ENCODE measurements at regions not wholly inside any gene's neighbourhood (a gene's known extent, or its start where the extent isn't known, plus 50 kb on each side); places are given as distances from the start of the nearest gene placed in this dataset.
A peak's percentile ranks its signal among the peaks of the same experiment; 100 is the strongest.

DNA sequence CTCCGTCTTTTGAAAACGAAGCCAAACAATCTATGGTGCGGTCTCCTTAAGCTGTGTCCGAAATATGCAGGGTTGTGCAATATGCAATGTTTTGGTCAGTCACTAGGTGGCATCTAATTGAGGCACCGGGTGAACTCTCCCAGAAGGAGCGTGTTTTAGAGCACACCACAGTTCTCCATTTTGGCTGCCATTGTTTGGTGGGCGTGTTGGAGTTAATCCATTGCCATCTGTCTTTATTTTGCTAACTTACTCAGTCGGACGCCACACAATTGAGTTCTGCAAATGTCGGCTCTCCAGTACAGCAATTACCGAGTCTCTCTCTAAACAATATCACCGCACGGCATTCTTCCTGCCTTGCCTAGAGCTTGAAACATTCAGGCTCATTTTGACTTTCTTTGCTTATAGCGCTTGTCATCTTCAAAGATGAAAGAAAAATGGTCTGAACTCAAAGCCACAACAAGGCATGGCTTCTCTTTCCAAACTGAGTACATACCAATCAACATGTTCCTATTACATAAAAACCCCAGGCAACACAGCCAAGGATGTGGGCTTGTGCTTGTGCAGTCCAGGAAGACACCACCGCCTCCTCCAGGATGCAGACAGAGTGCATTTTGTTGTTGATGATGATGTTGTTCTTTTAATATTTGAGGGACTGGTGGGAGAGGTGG lies 182.0 kb upstream of the SERP2 start (continued):
- TF ChIP-seq, protein P1, sequence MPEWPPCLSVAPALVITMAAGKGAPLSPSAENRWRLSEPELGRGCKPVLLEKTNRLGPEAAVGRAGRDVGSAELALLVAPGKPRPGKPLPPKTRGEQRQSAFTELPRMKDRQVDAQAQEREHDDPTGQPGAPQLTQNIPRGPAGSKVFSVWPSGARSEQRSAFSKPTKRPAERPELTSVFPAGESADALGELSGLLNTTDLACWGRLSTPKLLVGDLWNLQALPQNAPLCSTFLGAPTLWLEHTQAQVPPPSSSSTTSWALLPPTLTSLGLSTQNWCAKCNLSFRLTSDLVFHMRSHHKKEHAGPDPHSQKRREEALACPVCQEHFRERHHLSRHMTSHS (tag by site-specific recombination; IDR thresholded peaks at IDR 0.05) = no peak
- TF ChIP-seq ZNF341 (tag by site-specific recombination; IDR thresholded peaks at IDR 0.05; ENCODE audit: low read depth) = no peak
- no peak for TF ChIP-seq KLF7 (tag by site-specific recombination; IDR thresholded peaks at IDR 0.05; ENCODE audit: borderline replicate concordance)
- TF ChIP-seq ZNF423 (tag by site-specific recombination; IDR thresholded peaks at IDR 0.05) = no peak
- no peak for TF ChIP-seq ZNF274 (IDR thresholded peaks at IDR 0.05; ENCODE audit: low read length)
- TF ChIP-seq ZNF274 (tag by site-specific recombination; IDR thresholded peaks at IDR 0.05; ENCODE audit: borderline replicate concordance) = no peak
- no peak for TF ChIP-seq ZBTB1 (tag by site-specific recombination; IDR thresholded peaks at IDR 0.05)
- no peak for TF ChIP-seq KLF1 (tag by site-specific recombination; IDR thresholded peaks at IDR 0.05)
- no peak for TF ChIP-seq ZNF174 (tag by site-specific recombination; IDR thresholded peaks at IDR 0.05)
- TF ChIP-seq, protein P2, sequence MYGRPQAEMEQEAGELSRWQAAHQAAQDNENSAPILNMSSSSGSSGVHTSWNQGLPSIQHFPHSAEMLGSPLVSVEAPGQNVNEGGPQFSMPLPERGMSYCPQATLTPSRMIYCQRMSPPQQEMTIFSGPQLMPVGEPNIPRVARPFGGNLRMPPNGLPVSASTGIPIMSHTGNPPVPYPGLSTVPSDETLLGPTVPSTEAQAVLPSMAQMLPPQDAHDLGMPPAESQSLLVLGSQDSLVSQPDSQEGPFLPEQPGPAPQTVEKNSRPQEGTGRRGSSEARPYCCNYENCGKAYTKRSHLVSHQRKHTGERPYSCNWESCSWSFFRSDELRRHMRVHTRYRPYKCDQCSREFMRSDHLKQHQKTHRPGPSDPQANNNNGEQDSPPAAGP (tag by site-specific recombination; IDR thresholded peaks at IDR 0.05) = no peak; the same call in 1 of the 2 replicates
- no peak for TF ChIP-seq ZNF571 (tag by site-specific recombination; IDR thresholded peaks at IDR 0.05)
- no peak for TF ChIP-seq ZNF132 (tag by site-specific recombination; IDR thresholded peaks at IDR 0.05; ENCODE audit: borderline replicate concordance)
- TF ChIP-seq ZNF221 (tag by site-specific recombination; IDR thresholded peaks at IDR 0.05; ENCODE audit: borderline replicate concordance) = no peak
- TF ChIP-seq PRDM4 (tag by site-specific recombination; IDR thresholded peaks at IDR 0.05) = no peak
- TF ChIP-seq, protein P3, sequence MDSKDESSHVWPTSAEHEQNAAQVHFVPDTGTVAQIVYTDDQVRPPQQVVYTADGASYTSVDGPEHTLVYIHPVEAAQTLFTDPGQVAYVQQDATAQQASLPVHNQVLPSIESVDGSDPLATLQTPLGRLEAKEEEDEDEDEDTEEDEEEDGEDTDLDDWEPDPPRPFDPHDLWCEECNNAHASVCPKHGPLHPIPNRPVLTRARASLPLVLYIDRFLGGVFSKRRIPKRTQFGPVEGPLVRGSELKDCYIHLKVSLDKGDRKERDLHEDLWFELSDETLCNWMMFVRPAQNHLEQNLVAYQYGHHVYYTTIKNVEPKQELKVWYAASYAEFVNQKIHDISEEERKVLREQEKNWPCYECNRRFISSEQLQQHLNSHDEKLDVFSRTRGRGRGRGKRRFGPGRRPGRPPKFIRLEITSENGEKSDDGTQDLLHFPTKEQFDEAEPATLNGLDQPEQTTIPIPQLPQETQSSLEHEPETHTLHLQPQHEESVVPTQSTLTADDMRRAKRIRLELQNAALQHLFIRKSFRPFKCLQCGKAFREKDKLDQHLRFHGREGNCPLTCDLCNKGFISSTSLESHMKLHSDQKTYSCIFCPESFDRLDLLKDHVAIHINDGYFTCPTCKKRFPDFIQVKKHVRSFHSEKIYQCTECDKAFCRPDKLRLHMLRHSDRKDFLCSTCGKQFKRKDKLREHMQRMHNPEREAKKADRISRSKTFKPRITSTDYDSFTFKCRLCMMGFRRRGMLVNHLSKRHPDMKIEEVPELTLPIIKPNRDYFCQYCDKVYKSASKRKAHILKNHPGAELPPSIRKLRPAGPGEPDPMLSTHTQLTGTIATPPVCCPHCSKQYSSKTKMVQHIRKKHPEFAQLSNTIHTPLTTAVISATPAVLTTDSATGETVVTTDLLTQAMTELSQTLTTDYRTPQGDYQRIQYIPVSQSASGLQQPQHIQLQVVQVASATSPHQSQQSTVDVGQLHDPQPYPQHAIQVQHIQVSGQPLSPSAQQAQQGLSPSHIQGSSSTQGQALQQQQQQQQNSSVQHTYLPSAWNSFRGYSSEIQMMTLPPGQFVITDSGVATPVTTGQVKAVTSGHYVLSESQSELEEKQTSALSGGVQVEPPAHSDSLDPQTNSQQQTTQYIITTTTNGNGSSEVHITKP (tag by site-specific recombination; IDR thresholded peaks at IDR 0.05) = no peak
- TF ChIP-seq ZNF664 (tag by site-specific recombination; IDR thresholded peaks at IDR 0.05) = no peak
- peak; percentile 41; the same call in 1 of the 2 replicates for TF ChIP-seq SCRT2 (tag by site-specific recombination; IDR thresholded peaks at IDR 0.05)
- TF ChIP-seq ZNF585B (tag by site-specific recombination; IDR thresholded peaks at IDR 0.05) = no peak
- TF ChIP-seq, protein P4, sequence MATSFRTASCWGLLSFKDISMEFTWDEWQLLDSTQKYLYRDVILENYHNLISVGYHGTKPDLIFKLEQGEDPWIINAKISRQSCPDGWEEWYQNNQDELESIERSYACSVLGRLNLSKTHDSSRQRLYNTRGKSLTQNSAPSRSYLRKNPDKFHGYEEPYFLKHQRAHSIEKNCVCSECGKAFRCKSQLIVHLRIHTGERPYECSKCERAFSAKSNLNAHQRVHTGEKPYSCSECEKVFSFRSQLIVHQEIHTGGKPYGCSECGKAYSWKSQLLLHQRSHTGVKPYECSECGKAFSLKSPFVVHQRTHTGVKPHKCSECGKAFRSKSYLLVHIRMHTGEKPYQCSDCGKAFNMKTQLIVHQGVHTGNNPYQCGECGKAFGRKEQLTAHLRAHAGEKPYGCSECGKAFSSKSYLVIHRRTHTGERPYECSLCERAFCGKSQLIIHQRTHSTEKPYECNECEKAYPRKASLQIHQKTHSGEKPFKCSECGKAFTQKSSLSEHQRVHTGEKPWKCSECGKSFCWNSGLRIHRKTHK (tag by site-specific recombination; IDR thresholded peaks at IDR 0.05) = no peak
- no peak for TF ChIP-seq ZNF146 (tag by site-specific recombination; IDR thresholded peaks at IDR 0.05)
- no peak for TF ChIP-seq ZNF776 (tag by site-specific recombination; IDR thresholded peaks at IDR 0.05; ENCODE audit: borderline replicate concordance)
- TF ChIP-seq YY1 (tag by site-specific recombination; IDR thresholded peaks at IDR 0.05) = peak; percentile 92
- TF ChIP-seq ZNF140 (tag by site-specific recombination; IDR thresholded peaks at IDR 0.05) = no peak
- TF ChIP-seq WT1 (tag by site-specific recombination; IDR thresholded peaks at IDR 0.05) = no peak
- no peak for TF ChIP-seq CTCF (tag by site-specific recombination; IDR thresholded peaks at IDR 0.05)
- no peak for TF ChIP-seq ZSCAN18 (tag by site-specific recombination; IDR thresholded peaks at IDR 0.05)
- no peak for TF ChIP-seq ZNF416 (tag by site-specific recombination; IDR thresholded peaks at IDR 0.05)
- TF ChIP-seq ZNF521 (tag by site-specific recombination; IDR thresholded peaks at IDR 0.05) = no peak
